Activated naive CD8-positive, alpha-beta T cell treated with anti-CD3 and anti-CD28 coated beads, Interleukin-2, amount 10 ng/mL, durations not matched to agents 7 days and 5 days (primary cell): ENCODE measurements at regions not wholly inside any gene's neighbourhood (a gene's known extent, or its start where the extent isn't known, plus 50 kb on each side); places are given as distances from the start of the nearest gene placed in this dataset.
A peak's percentile ranks its signal among the peaks of the same experiment; 100 is the strongest.
"Not testable (repeated sequence)": the region's sequence is repeated elsewhere in the genome, so short reads cannot be mapped to it uniquely, and the experiment has no call there.

Experiments
- ATAC-seq: fragments of 150-1000 bp; cut with Tn5 transposase; one replicate; pipeline ENCODE4 v1.10.0; 2021; ENCODE audit warnings: low read depth, moderate library complexity
- POLR2A ChIA-PET: fragments of 350-600 bp; sonication (Branson Sonifier 250); formaldehyde crosslinking; loops from one replicate; lab custom pipeline; 2021; ENCODE audit warnings: antibody characterized with exemption; lab: Charles Lee
- DNase-seq: peaks from one replicate; pipeline ENCODE4 v3.0.0; 2021
- H3K27ac Mint-ChIP-seq: one replicate; pipeline ENCODE4 v1.8.0; 2022; ENCODE audit warnings: mild to moderate bottlenecking, mixed read lengths
- H3K27me3 Mint-ChIP-seq: one replicate; pipeline ENCODE4 v1.8.0; 2022; ENCODE audit warnings: mild to moderate bottlenecking, moderate library complexity, mixed read lengths
- H3K36me3 Mint-ChIP-seq: one replicate; pipeline ENCODE4 v1.8.0; 2021; ENCODE audit warnings: mild to moderate bottlenecking, mixed read lengths
- H3K4me1 Mint-ChIP-seq: one replicate; pipeline ENCODE4 v1.8.0; 2021; ENCODE audit warnings: mixed read lengths
- H3K4me3 Mint-ChIP-seq: one replicate; pipeline ENCODE4 v1.8.0; 2022; ENCODE audit warnings: mild to moderate bottlenecking, moderate library complexity, mixed read lengths
- H3K9me3 Mint-ChIP-seq: one replicate; pipeline ENCODE4 v1.8.0; 2021; ENCODE audit warnings: mixed read lengths

DNA sequence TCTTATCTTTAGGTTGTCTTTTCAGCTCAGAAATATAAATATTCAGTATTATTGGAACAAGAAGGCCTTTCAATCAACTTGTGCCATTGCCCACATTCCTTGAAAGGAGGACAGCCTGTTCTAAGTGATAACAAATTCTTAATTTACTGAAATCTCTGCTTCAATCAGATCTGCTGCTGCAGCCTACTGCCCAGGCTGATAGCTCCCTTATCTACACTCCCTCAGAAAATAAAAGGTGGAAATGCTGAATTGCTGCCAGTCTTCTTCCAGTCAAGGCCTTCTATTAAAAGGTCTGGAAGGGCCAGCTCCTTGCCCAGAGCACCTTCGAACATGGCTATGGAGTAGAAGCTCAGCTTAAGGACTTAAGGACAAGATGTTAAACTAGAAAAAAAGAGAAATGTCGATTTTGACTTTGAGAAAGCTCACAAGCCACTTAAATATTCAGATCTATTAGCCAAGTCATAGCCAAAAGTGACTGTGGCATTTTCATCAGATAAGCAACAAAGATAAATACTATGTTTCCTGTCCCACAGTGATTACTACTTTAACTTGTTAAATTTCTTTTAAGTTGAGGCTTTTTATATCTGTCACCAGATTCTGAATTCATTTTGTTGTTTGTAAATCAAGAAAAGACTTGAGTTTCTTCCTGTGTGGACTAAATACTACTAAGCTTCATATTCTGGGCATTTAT lies 480.5 kb upstream of the CBLB start:
- POLR2A ChIA-PET = no interaction called here
- ATAC-seq (no peak), DNase-seq (no peak)
- H3K4me1 Mint-ChIP-seq = peaks cover 3% of the 10 kb centered on the region
- H3K27me3 Mint-ChIP-seq = no peaks in the 10 kb centered on the region
- H3K36me3 Mint-ChIP-seq = peaks cover 6% of the 10 kb centered on the region
- H3K27ac Mint-ChIP-seq = no peak overlapping the region
- no peak overlapping the region for H3K4me3 Mint-ChIP-seq
- H3K9me3 Mint-ChIP-seq = peaks cover 8% of the 10 kb centered on the region

DNA sequence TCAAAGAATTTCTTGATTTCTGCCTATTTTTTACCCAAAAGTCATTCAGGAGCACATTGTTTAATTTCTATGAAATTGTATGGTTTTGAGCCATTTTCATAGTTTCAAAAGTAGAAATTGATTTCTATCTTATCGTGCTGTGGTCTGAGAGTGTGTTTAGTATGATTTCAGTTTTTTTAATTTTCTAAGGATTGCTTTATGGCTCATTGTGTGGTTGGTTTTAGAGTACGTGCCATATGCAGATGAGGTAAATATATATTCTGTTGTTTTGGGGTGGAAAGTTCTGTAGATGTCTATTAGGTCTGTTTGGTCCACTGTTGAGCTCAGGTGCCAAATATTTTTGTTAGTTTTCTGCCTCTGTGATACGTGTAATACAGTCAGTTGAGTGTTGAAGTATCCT lies 487.1 kb upstream of the CBLB start:
- POLR2A ChIA-PET = interaction anchor here (0.6 kb wide), 1 partner anchor 202 kb away, joined by 3 read pairs; no protein-coding TSS in a partner anchor
- ATAC-seq (no peak), DNase-seq (no peak)
- Mint-ChIP-seq H3K4me3 (no peak overlapping the region), H3K9me3 (peaks cover 13% of the 10 kb centered on the region), H3K27ac (no peak overlapping the region), H3K4me1 (peaks cover 4% of the 10 kb centered on the region), H3K27me3 (no peaks in the 10 kb centered on the region), H3K36me3 (peaks cover 11% of the 10 kb centered on the region)

DNA sequence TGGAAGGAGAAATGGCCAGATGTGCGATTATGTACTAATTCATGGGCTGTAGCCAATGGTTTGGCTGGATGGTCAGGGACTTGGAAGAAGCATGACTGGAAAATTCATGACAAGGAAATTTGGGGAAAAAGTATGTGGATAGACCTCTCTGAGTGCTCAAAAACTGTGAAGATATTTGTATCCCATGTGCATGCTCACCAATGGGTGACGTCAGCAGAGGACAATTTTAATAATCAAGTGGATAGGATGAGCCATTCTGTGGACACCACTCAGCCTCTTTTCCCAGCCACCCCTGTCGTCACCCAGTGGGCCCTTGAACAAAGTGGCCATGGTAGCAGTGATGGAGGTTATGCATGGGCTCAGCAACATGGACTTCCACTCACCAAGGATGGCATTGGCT lies 490.9 kb upstream of the CBLB start:
- Mint-ChIP-seq H3K27me3 (no peaks in the 10 kb centered on the region), H3K4me1 (peaks cover 4% of the 10 kb centered on the region), H3K36me3 (peaks cover 8% of the 10 kb centered on the region), H3K27ac (no peak overlapping the region), H3K9me3 (peaks cover 17% of the 10 kb centered on the region), H3K4me3 (no peak overlapping the region)
- DNase-seq (no peak), ATAC-seq (no peak)
- POLR2A ChIA-PET = no interaction called here

DNA sequence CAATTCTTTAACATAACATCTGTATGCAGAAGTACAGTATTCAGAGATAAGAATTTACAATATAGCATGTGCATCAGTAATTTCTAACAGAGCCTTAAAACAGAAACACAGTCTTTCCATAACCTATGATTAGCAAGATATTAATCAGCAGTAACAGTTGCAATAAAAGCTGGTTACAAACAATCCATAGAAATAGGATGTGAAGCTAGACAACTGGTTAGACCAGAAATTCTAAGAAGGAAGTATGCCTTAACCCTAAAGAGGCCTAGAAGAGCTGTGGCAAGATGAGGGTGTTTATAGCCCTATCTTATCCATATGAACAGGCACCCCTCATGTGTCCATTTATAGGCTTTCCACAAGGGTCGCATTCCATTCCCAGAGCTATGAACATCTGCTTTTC lies 492.1 kb upstream of the CBLB start:
- Mint-ChIP-seq H3K9me3 (peaks cover 17% of the 10 kb centered on the region), H3K4me1 (peaks cover 11% of the 10 kb centered on the region)
- H3K4me3 Mint-ChIP-seq, H3K27me3 Mint-ChIP-seq, DNase-seq, H3K36me3 Mint-ChIP-seq, POLR2A ChIA-PET, ATAC-seq, H3K27ac Mint-ChIP-seq: not testable (repeated sequence)

DNA sequence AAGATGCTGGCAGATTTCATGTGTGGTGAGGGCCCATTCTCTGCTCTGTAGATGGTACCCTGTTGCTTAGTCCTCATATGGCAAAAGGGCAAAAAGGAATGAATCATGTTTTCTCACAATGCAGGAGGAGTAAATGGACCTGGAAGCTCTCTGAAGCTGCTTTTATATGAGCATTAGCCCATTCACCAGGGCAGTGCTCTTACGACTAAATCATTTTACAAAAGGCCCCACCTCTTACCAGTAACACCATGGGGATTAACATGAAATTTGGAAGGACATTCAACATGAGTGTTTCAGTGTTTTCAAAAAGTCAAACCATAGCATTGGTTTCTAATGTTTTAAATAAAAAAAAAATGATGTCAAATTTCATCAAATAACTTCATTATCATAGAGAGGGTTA lies 495.7 kb upstream of the CBLB start:
- Mint-ChIP-seq H3K27me3 (no peaks in the 10 kb centered on the region), H3K4me3 (no peak overlapping the region), H3K9me3 (peaks cover 11% of the 10 kb centered on the region), H3K27ac (no peak overlapping the region), H3K4me1 (peaks cover 7% of the 10 kb centered on the region), H3K36me3 (peaks cover 7% of the 10 kb centered on the region)
- DNase-seq (no peak), ATAC-seq (no peak)
- POLR2A ChIA-PET = no interaction called here

DNA sequence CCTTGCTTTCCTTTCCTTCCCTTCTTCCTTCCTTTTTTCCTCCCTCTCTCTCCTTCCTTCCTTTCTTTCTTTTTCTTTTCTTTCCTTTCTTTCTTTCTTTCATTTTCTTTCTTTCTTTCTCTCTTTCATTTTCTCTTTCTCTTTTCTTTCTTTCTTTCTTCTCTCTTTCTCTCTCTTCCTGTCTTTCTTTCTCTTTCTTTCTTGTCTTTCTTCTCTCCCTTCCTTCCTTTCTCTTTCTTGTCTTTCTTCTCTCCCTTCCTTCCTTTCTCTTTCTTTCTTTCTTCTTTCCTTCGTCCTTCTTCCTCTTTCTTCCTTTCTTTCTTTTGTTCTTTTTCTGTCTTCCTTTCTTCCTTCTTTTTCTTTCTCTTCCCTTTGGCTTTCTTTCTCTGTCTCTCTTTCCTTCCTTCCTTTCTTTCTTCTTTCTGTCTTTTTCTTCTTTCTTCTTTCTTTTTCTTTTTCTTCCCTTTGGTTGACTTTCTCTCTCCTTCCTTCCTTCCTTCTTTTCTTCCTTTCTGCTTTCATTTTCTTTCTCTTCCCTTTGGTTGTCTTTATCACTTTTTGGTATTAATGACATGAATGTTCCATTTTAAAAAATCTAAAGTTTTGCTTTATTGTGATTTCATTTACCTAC lies 496.4 kb upstream of the CBLB start:
- Mint-ChIP-seq H3K4me1 (peaks cover 7% of the 10 kb centered on the region), H3K36me3 (peaks cover 5% of the 10 kb centered on the region), H3K9me3 (peaks cover 9% of the 10 kb centered on the region), H3K27ac (peak overlapping the region; percentile 42), H3K27me3 (no peaks in the 10 kb centered on the region), H3K4me3 (peak overlapping the region; percentile 41)
- POLR2A ChIA-PET = no interaction called here
- DNase-seq = no peak
- ATAC-seq = no peak

DNA sequence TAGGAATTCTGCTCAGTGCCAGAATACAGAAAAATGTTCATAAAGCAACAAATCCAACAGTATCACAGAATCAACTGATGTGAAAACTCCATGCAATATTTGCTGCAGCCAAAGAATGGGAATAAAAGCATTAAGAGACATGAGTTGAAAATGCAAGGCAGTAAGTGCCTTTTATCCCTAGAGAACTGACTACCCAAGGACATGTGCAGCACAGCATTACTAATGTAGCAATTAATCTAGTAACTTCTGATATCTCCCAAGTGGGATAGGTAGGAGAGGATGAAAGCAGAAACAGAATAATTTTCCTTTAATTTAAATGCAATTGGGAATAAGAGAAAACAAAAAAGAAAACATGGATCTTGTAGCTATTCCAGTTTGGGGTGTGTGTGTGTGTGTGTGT lies 497.5 kb upstream of the CBLB start:
- POLR2A ChIA-PET = no interaction called here
- ATAC-seq = no peak
- H3K36me3 Mint-ChIP-seq = peaks cover 5% of the 10 kb centered on the region

DNA sequence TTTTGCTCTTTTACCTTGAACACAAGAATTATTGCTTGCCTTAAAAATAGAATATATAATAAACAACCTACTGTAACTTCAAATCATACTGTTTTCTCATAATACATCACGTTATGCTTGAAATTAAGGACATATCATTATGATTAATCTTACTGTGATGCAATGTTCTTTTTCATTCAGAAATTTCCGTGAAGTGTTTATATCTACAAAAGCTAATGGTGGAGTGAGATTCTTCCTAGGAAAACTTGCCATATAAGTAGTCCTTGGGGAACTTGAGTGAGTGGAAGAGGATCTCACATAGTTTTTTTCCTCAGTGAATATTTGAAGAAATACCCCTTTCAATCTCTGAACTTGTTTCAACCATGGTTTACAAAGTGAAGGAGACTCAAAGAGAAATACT lies 498.7 kb upstream of the CBLB start:
- Mint-ChIP-seq H3K4me1 (peaks cover 7% of the 10 kb centered on the region), H3K27me3 (no peaks in the 10 kb centered on the region), H3K9me3 (peaks cover 5% of the 10 kb centered on the region), H3K36me3 (peaks cover 3% of the 10 kb centered on the region), H3K27ac (no peak overlapping the region), H3K4me3 (no peak overlapping the region)
- DNase-seq (no peak), ATAC-seq (no peak)
- POLR2A ChIA-PET = no interaction called here

More for the DNA sequence above, 497.5 kb upstream of the CBLB start:
- peaks cover 7% of the 10 kb centered on the region for H3K4me1 Mint-ChIP-seq
- no peak overlapping the region for H3K27ac Mint-ChIP-seq
- H3K9me3 Mint-ChIP-seq = peaks cover 11% of the 10 kb centered on the region
- DNase-seq = no peak
- H3K27me3 Mint-ChIP-seq = no peaks in the 10 kb centered on the region
- no peak overlapping the region for H3K4me3 Mint-ChIP-seq

DNA sequence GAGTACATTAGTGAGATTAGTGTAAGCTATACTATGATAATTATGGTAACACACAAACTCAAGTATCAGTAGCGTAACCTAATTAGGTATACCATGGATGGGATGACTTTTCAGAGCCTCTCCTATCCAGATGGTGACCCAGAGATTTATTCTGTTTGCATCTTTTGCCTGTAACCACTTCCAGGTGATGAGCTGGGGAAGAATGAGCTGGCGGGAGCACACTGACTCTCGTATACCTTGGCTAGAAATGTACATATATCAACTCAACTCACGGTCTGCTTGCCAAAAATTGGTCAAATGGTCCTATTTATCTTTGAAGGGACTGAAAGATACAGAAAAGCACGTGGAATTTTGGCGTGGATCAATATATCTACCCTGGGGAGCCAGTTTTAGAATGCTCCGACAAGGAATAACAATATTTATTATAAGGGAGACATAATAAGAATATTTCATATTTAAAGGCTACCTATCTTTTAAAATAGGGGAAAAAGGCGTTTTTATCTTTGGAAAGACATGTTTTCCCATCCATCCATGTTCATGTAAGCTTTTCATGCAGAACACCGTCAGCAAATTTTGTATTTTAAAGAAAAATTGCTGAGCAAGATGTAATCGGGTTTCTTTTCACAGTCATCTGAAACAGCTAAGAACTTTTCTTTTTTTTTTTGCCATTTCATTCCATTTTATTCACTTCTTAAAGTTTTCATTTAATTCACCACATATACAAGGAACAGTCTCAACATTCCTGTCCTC lies 502.6 kb upstream of the CBLB start:
- H3K4me3 Mint-ChIP-seq = no peak overlapping the region
- ATAC-seq (no peak), DNase-seq (no peak)
- no peaks in the 10 kb centered on the region for H3K27me3 Mint-ChIP-seq
- H3K27ac Mint-ChIP-seq = no peak overlapping the region
- H3K4me1 Mint-ChIP-seq = no peaks in the 10 kb centered on the region
- POLR2A ChIA-PET = no interaction called here
- peaks cover 3% of the 10 kb centered on the region for H3K9me3 Mint-ChIP-seq
- no peaks in the 10 kb centered on the region for H3K36me3 Mint-ChIP-seq

DNA sequence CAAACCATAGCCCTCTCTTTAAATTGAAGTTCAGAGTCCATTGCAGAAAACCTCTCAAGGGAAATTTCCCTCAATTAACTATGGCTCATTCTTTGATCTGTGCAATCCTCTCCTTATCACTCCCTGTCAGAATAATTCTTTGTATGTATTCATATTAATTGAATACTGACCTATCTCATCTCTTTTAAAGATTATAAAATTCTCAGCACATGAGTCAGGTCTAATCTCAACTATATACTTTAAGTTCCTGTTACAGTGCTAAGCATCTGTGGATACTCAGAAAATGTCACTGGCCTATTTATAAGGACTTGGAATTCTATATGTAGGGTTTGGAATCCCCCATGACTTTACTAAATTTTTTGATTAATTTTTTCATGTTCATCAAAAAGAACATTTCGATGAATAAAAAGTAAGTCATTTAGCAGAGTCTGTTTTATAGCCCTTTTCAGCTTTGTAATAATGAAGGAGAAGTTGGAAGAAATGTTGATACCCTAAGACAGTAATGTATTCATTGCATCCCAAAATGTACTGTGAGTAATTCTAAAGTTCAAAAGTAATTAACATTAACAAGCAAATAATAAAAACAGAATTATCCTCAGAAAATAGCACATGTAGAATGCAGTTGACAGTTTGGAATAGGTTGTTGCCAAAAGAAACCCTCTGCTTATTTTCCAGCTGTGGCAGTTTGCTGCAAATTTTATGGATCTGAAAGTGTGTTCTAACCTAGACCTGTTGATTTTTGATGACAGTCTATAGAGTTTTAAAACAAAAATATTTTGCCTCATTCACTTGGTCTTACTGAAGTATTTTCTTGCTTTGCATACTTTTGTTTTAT lies 503.4 kb upstream of the CBLB start:
- ATAC-seq (no peak), DNase-seq (no peak)
- no peaks in the 10 kb centered on the region for H3K27me3 Mint-ChIP-seq
- no peak overlapping the region for H3K4me3 Mint-ChIP-seq
- H3K9me3 Mint-ChIP-seq = peaks cover 3% of the 10 kb centered on the region
- no peak overlapping the region for H3K27ac Mint-ChIP-seq
- POLR2A ChIA-PET = no interaction called here
- no peaks in the 10 kb centered on the region for H3K4me1 Mint-ChIP-seq
- no peaks in the 10 kb centered on the region for H3K36me3 Mint-ChIP-seq

DNA sequence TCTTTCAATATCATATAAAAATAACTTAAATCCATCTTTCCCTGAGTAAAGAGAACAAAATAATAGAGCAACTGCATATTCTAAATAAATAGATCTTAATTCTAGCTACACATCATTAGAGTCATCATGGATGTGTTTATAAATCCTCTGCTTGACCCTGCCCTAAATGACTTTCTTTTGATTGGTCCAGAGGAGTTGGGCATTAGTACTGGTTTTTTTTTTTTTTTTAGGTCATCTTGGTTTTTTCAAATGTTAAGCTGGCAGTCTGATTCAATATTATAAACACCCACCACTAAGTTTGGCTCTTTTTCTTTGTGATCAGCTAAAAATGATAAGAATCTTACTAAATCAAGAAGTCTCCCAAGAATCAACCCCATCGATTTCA lies 504.0 kb upstream of the CBLB start:
- H3K4me3 Mint-ChIP-seq = no peak overlapping the region
- no peaks in the 10 kb centered on the region for H3K4me1 Mint-ChIP-seq
- peaks cover 3% of the 10 kb centered on the region for H3K9me3 Mint-ChIP-seq
- H3K27me3 Mint-ChIP-seq = no peaks in the 10 kb centered on the region
- POLR2A ChIA-PET = no interaction called here
- H3K36me3 Mint-ChIP-seq = no peaks in the 10 kb centered on the region
- no peak for DNase-seq
- no peak overlapping the region for H3K27ac Mint-ChIP-seq
- ATAC-seq = no peak

DNA sequence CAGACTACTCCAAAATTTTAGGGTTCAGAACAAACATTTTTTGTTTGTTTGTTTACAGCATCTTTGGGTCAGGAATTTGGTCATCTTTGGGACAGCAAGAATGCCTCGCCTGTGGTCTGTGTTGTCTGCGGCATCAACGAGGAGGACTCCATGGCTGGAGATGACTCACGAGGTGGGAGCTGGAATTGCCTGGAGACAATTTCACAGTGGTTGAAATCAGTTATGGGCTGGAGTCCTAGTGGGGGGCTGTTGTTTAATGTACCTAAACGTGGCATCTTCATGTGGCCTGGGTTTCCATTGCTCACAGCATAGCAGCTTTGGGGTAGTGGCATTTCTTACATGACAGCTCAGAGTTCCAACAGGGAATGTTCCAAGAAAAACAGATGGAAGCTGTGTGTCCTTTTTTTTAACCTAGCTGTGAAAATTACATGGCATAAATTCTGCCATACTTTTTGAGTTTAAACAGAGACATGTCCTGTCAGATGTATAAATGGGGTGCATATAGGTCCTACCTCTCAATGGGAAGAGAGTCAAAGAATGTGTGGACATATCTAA lies 507.3 kb upstream of the CBLB start:
- POLR2A ChIA-PET = no interaction called here
- ATAC-seq (no peak), DNase-seq (no peak)
- H3K27ac Mint-ChIP-seq = no peak overlapping the region
- no peak overlapping the region for H3K4me3 Mint-ChIP-seq
- H3K9me3 Mint-ChIP-seq = peaks cover 2% of the 10 kb centered on the region
- H3K4me1 Mint-ChIP-seq = no peaks in the 10 kb centered on the region
- H3K27me3 Mint-ChIP-seq = no peaks in the 10 kb centered on the region
- H3K36me3 Mint-ChIP-seq = no peaks in the 10 kb centered on the region

DNA sequence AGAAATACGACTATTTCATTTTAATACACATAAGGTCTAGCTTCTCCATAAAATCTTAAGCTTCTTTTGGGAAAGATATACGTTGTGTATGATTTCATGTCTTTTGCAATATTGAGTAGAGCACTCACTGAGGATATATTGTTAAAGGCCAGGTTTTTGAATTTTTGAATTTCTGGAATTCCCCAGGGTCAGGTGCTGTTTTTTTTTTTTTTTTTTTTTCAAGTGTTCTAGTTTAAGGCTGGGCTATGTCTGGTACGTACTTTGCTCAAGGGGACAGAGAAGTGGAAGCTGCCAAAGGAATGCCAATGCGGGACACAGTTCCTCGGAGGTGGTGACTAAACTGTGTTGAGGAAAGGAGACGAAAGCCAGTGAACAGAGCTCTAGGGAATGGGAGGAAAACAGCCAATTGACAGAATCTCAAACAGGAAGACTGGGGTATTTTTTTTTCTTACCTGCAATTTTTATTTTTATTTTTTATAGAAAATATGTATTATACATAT lies 510.5 kb upstream of the CBLB start:
- Mint-ChIP-seq H3K4me1 (no peaks in the 10 kb centered on the region), H3K36me3 (no peaks in the 10 kb centered on the region), H3K27me3 (no peaks in the 10 kb centered on the region), H3K27ac (no peak overlapping the region), H3K4me3 (no peak overlapping the region), H3K9me3 (peaks cover 1% of the 10 kb centered on the region)
- no peak for ATAC-seq
- POLR2A ChIA-PET = no interaction called here
- no peak for DNase-seq
